Neural progenitor cell (in vitro differentiated cells): ENCODE measurements at regions not wholly inside any gene's neighbourhood (a gene's known extent, or its start where the extent isn't known, plus 50 kb on each side); places are given as distances from the start of the nearest gene placed in this dataset.

Experiments used
- DNase-seq: peaks from one replicate; pipeline ENCODE4 v3.0.0-alpha.2; 2016; ENCODE audit warnings: low spot score
- H2AFZ ChIP-seq: fragments of 200-600 bp; sonication (generic); replicated peaks from 2 replicates; pipeline ENCODE4 v1.6.1; 2016; ENCODE audit warnings: antibody characterized with exemption
- H3F3A ChIP-seq: fragments of 200-600 bp; sonication (generic); 2 replicates; pipeline ENCODE4 v1.6.1; 2016; ENCODE audit warnings: antibody characterized with exemption, low read depth
- H3K27ac ChIP-seq: fragments of 200-600 bp; sonication (generic); 2 replicates; pipeline ENCODE4 v1.5.1; 2016; ENCODE audit warnings: mild to moderate bottlenecking
- H3K27me3 ChIP-seq: fragments of 200-600 bp; sonication (generic); 2 replicates; pipeline ENCODE4 v1.6.1; 2016; ENCODE audit warnings: mild to moderate bottlenecking, moderate library complexity
- H3K36me3 ChIP-seq: fragments of 200-600 bp; sonication (generic); 2 replicates; pipeline ENCODE4 v1.5.1; 2016
- H3K4me1 ChIP-seq: fragments of 200-600 bp; sonication (generic); 2 replicates; pipeline ENCODE4 v1.6.1; 2016; ENCODE audit warnings: mixed run types
- H3K4me2 ChIP-seq: fragments of 200-600 bp; sonication (generic); 2 replicates; pipeline ENCODE4 v1.6.1; 2016
- H3K4me3 ChIP-seq: fragments of 200-600 bp; sonication (generic); 2 replicates; pipeline ENCODE4 v1.5.1; 2016
- H3K79me2 ChIP-seq: fragments of 200-600 bp; sonication (generic); 2 replicates; pipeline ENCODE4 v1.6.1; 2016; ENCODE audit warnings: low read depth
- H3K9ac ChIP-seq: fragments of 200-600 bp; sonication (generic); 2 replicates; pipeline ENCODE4 v1.6.1; 2016
- H3K9me3 ChIP-seq: fragments of 200-600 bp; sonication (generic); 2 replicates; pipeline ENCODE4 v1.5.1; 2016; ENCODE audit warnings: low read depth
- H4K20me1 ChIP-seq: fragments of 200-600 bp; sonication (generic); 2 replicates; pipeline ENCODE4 v1.6.1; 2016; ENCODE audit warnings: low read depth
- H3K27ac Mint-ChIP-seq: 3 replicates; pipeline ENCODE4 v1.8.0; 2021; ENCODE audit warnings: mixed read lengths
- H3K27me3 Mint-ChIP-seq: 2 replicates; pipeline ENCODE4 v1.8.0; 2022; ENCODE audit warnings: low read depth, mild to moderate bottlenecking, inconsistent platforms, moderate library complexity, mixed read lengths; ENCODE audit not compliant: insufficient read depth
- H3K36me3 Mint-ChIP-seq: 3 replicates; pipeline ENCODE4 v1.8.0; 2021; ENCODE audit warnings: mixed read lengths
- H3K4me1 Mint-ChIP-seq: 3 replicates; pipeline ENCODE4 v1.8.0; 2021; ENCODE audit warnings: mixed read lengths
- H3K4me3 Mint-ChIP-seq: 3 replicates; pipeline ENCODE4 v1.8.0; 2021; ENCODE audit warnings: mild to moderate bottlenecking, moderate library complexity, mixed read lengths
- H3K9me3 Mint-ChIP-seq: 3 replicates; pipeline ENCODE4 v1.8.0; 2020; ENCODE audit warnings: mixed read lengths
- EZH2 ChIP-seq: fragments of 200-600 bp; sonication (generic); IDR thresholded peaks from 2 replicates; pipeline ENCODE4 v1.6.1; 2017; ENCODE audit warnings: antibody characterized with exemption, mild to moderate bottlenecking, moderate library complexity
- EZH2phosphoT487 ChIP-seq: fragments of 200-600 bp; sonication (generic); IDR thresholded peaks from 2 replicates; pipeline ENCODE4 v1.6.1; 2017; ENCODE audit warnings: antibody characterized with exemption
- TF ChIP-seq, protein P1 (sequence below): fragments of 200-600 bp; sonication (generic); IDR thresholded peaks from 2 replicates; pipeline ENCODE4 v1.5.1; 2017; ENCODE audit warnings: antibody characterized with exemption, mild to moderate bottlenecking

DNA sequence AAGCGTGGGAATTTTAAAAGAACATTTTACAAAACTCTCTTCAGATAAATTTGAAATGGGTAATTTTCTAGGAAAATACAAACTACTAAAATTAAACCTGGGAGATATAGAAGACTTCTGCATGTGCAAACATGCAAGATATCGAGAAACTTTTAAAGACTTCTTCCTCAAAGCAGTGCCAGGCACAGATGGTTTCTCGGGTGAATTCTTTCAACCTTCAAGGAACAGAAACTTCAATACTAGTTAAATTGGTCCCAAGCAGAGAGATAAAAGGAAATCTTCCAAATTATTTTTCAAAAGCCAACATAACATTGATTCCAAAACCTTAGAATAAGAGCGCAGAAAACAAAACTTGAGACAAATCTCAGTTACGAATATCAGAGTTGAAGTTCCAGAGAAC, 732.7 kb downstream of the PDCD6IP start:
- no peaks in the 10 kb centered on the region for H3K4me1 Mint-ChIP-seq
- no peaks in the 10 kb centered on the region for H3K9me3 Mint-ChIP-seq
- DNase-seq, result no peak
- H2AFZ ChIP-seq, result no peak overlapping the region
- no peak overlapping the region for H3K4me3 ChIP-seq
- no peak overlapping the region for H3K27ac Mint-ChIP-seq
- no peaks in the 10 kb centered on the region for H4K20me1 ChIP-seq
- H3K27me3 Mint-ChIP-seq, result no peaks in the 10 kb centered on the region
- no peak overlapping the region for H3K9ac ChIP-seq
- H3K27ac ChIP-seq, result no peak overlapping the region
- H3K36me3 Mint-ChIP-seq, result no peaks in the 10 kb centered on the region
- H3K27me3 ChIP-seq, result no peaks in the 10 kb centered on the region
- H3F3A ChIP-seq, result no peaks in the 10 kb centered on the region
- TF ChIP-seq EZH2 (no peak), EZH2phosphoT487 (no peak)
- TF ChIP-seq, protein P1, sequence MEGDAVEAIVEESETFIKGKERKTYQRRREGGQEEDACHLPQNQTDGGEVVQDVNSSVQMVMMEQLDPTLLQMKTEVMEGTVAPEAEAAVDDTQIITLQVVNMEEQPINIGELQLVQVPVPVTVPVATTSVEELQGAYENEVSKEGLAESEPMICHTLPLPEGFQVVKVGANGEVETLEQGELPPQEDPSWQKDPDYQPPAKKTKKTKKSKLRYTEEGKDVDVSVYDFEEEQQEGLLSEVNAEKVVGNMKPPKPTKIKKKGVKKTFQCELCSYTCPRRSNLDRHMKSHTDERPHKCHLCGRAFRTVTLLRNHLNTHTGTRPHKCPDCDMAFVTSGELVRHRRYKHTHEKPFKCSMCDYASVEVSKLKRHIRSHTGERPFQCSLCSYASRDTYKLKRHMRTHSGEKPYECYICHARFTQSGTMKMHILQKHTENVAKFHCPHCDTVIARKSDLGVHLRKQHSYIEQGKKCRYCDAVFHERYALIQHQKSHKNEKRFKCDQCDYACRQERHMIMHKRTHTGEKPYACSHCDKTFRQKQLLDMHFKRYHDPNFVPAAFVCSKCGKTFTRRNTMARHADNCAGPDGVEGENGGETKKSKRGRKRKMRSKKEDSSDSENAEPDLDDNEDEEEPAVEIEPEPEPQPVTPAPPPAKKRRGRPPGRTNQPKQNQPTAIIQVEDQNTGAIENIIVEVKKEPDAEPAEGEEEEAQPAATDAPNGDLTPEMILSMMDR, result no peak
- no peaks in the 10 kb centered on the region for H3K9me3 ChIP-seq
- H3K4me3 Mint-ChIP-seq, result no peak overlapping the region
- no peaks in the 10 kb centered on the region for H3K36me3 ChIP-seq
- H3K4me2 ChIP-seq, result no peak overlapping the region
- H3K4me1 ChIP-seq, result no peaks in the 10 kb centered on the region
- H3K79me2 ChIP-seq, result no peaks in the 10 kb centered on the region

DNA sequence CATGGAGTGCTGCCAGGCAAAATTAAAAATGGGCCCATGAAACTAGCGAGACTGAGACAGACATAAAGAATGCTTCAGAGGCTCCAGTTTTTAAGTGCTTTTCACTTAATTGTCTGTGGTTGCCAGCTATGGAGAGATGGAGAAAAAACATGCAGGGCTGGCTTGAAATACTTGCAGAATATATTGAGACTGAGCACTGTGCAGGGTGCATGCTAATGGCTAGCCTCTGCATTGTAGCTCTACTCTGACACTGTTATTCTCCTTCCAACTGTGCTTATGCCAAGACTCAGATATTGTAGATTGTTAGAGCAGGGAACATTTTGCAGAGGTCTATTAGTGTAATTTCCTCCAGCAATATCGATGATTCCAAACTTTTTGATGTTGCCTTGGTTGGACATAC, 735.0 kb downstream of the PDCD6IP start:
- H3K9me3 ChIP-seq, result no peaks in the 10 kb centered on the region
- no peaks in the 10 kb centered on the region for H3K79me2 ChIP-seq
- no peak overlapping the region for H3K4me3 Mint-ChIP-seq
- H3K27me3 Mint-ChIP-seq, result no peaks in the 10 kb centered on the region
- no peak overlapping the region for H3K4me2 ChIP-seq
- no peaks in the 10 kb centered on the region for H3K27me3 ChIP-seq
- no peak overlapping the region for H3K9ac ChIP-seq
- H4K20me1 ChIP-seq, result no peaks in the 10 kb centered on the region
- H3K27ac ChIP-seq, result no peak overlapping the region
- H3K36me3 ChIP-seq, result no peaks in the 10 kb centered on the region
- H2AFZ ChIP-seq, result no peak overlapping the region
- no peak overlapping the region for H3K4me3 ChIP-seq
- H3K9me3 Mint-ChIP-seq, result no peaks in the 10 kb centered on the region
- no peaks in the 10 kb centered on the region for H3F3A ChIP-seq
- no peaks in the 10 kb centered on the region for H3K4me1 Mint-ChIP-seq
- TF ChIP-seq EZH2 (no peak), EZH2phosphoT487 (no peak)
- TF ChIP-seq, protein P1, result no peak
- H3K36me3 Mint-ChIP-seq, result no peaks in the 10 kb centered on the region
- H3K4me1 ChIP-seq, result no peaks in the 10 kb centered on the region
- DNase-seq, result no peak
- H3K27ac Mint-ChIP-seq, result no peak overlapping the region

- H3K27me3 ChIP-seq, result no peaks in the 10 kb centered on the region
- no peak overlapping the region for H3K4me3 ChIP-seq
- TF ChIP-seq, protein P1, result no peak
- TF ChIP-seq EZH2 (no peak), EZH2phosphoT487 (no peak)
- H3F3A ChIP-seq, result no peaks in the 10 kb centered on the region
- no peak overlapping the region for H3K4me2 ChIP-seq
- H3K27ac ChIP-seq, result no peak overlapping the region
- Mint-ChIP-seq H3K27me3 (no peaks in the 10 kb centered on the region), H3K27ac (no peak overlapping the region), H3K4me1 (no peaks in the 10 kb centered on the region), H3K36me3 (no peaks in the 10 kb centered on the region), H3K4me3 (no peak overlapping the region), H3K9me3 (no peaks in the 10 kb centered on the region)
- no peaks in the 10 kb centered on the region for H4K20me1 ChIP-seq
- H3K9me3 ChIP-seq, result no peaks in the 10 kb centered on the region
- no peaks in the 10 kb centered on the region for H3K4me1 ChIP-seq
- H3K36me3 ChIP-seq, result no peaks in the 10 kb centered on the region
- no peak overlapping the region for H3K9ac ChIP-seq
- no peaks in the 10 kb centered on the region for H3K79me2 ChIP-seq
- no peak for DNase-seq
- H2AFZ ChIP-seq, result no peak overlapping the region
Measured at GRCh38 chr3:34534013-34534412, 735.6 kb downstream of the PDCD6IP start.

DNA sequence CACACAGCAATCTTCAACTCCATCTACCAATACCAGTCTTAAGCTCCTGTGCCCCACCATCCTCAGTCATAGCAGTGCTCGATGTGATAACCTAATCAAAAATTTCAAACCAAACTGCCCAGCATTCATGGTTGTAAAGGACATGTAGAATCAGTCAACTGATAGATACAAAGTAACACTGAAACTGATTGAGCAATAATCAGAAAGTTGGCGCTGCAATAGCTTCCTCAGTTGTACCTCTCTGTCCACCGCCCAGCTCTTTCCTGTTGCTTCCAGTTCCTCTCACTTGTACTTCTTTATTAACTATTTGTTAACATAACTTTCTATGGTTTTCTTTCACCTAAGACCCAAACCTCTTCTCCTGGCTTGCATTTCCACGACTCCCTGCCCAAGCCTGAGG, 745.7 kb downstream of the PDCD6IP start:
- H3K27me3 ChIP-seq, result no peaks in the 10 kb centered on the region
- no peak overlapping the region for H2AFZ ChIP-seq
- Mint-ChIP-seq H3K36me3 (no peaks in the 10 kb centered on the region), H3K27ac (no peak overlapping the region), H3K9me3 (no peaks in the 10 kb centered on the region), H3K27me3 (no peaks in the 10 kb centered on the region), H3K4me1 (no peaks in the 10 kb centered on the region), H3K4me3 (no peak overlapping the region)
- no peak overlapping the region for H3K9ac ChIP-seq
- H3K27ac ChIP-seq, result no peak overlapping the region
- H3F3A ChIP-seq, result no peaks in the 10 kb centered on the region
- no peak overlapping the region for H3K4me3 ChIP-seq
- no peaks in the 10 kb centered on the region for H3K4me1 ChIP-seq
- H3K4me2 ChIP-seq, result no peak overlapping the region
- DNase-seq, result no peak
- no peaks in the 10 kb centered on the region for H3K9me3 ChIP-seq
- H3K36me3 ChIP-seq, result no peaks in the 10 kb centered on the region
- H3K79me2 ChIP-seq, result no peaks in the 10 kb centered on the region
- no peaks in the 10 kb centered on the region for H4K20me1 ChIP-seq
- no peak for TF ChIP-seq EZH2
